ENCODE measurements at regions not wholly inside any gene's neighbourhood (a gene's known extent, or its start where the extent isn't known, plus 50 kb on each side); places are given as distances from the start of the nearest gene placed in this dataset.

DNA sequence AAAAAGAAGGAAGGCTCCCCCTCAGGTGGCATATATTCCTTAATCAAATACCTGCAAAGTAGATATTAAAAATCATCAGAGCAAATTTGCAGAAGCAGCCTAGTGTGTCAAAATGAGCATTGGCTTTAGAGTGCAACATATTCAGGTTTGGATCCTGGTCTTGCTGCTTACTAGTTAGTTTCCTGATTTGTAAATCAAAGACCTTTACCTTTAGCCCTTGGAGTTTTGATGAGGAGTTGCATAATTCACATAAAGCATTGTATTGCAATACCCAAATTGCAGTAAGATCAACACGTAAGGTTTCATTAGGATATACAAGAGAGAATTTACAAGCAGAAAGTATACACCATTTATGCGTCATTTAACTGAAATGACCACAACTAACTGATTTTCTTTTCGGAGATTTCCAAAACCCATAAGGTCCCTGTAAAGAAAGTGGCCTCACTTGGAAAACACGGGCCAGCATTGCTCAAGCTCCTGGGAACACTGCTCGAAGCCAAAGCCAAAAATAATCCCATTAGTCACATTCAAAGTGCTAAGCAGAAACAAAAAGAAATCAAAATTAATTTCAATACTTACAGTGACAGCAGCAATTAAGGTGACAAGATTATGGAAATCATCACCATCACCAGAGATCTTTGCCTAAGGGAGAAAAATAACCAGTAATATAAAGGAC is 415.9 kb upstream of the ERCC4 start:
- DNase-seq (ENCODE audit: low spot score) (no peak), ATAC-seq (ENCODE audit: low FRiP score) (no peak)
- no peak for TF ChIP-seq CTCF (IDR thresholded peaks at IDR 0.05)

GRCh38 chr16:13507530-13507929 is 412.4 kb upstream of the ERCC4 start:
- ATAC-seq (ENCODE audit: low FRiP score) (no peak), DNase-seq (ENCODE audit: low spot score) (no peak)
- no peak for TF ChIP-seq CTCF (IDR thresholded peaks at IDR 0.05)

DNA sequence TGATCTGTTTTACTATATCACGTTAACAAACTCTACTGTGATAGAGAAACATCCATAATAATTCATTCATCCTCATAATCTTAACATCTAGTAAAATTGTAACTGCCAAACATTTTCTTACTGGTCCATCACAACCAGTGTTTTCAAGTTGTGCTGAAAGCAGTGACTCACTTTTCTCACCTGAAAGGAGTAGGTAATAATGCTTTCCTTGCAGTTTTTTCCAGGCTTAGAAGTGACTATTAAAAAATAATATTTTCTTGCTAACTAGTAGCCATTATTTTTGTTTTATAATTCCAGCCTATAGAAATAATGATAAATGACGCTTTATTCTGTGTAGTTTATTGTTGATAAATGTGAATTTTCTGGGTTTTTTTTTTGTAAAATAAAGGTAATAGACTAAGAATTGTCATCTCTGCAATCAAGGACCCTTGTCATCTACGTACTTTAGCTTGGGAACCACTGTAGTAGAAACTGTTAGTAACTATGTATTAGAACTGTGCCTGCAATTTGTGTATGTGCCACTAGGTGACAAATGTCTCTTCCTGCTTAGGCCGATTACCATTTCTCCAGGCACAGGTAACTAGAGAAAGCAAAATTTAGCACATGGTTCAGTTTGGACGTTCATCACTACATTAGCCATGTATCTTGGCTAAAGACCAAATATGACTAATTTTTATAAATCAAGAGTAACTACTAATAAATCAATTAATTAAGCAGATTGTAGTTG is 409.4 kb upstream of the ERCC4 start:
- DNase-seq (ENCODE audit: low spot score), result no peak
- no peak for TF ChIP-seq CTCF (IDR thresholded peaks at IDR 0.05)
- ATAC-seq (ENCODE audit: low FRiP score), result no peak

GRCh38 chr16:13517841-13518240 is 402.1 kb upstream of the ERCC4 start:
- DNase-seq (ENCODE audit: low spot score), result no peak
- TF ChIP-seq CTCF (IDR thresholded peaks at IDR 0.05), result no peak
- no peak for ATAC-seq (ENCODE audit: low FRiP score)

DNA sequence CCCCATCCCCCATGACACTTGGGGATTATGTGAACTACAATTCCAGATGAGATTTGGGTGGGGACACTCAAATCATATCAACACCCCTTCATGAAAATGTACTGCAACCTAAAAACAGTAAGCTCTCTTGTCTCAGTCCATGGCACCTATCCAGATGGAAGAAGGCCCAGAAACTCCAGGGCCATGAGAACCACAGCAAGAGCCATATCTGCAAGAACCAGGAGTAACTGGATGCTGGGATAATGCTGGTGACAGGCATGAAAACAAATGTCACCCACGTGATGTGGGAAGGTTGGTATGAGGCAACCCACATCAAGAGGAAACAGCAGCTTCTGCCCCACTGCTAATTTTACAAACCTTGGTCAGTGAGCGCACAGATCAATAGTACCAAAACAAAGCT is 400.1 kb upstream of the ERCC4 start:
- DNase-seq (ENCODE audit: low spot score) (no peak), ATAC-seq (ENCODE audit: low FRiP score) (no peak)
- TF ChIP-seq CTCF (IDR thresholded peaks at IDR 0.05), result no peak

DNA sequence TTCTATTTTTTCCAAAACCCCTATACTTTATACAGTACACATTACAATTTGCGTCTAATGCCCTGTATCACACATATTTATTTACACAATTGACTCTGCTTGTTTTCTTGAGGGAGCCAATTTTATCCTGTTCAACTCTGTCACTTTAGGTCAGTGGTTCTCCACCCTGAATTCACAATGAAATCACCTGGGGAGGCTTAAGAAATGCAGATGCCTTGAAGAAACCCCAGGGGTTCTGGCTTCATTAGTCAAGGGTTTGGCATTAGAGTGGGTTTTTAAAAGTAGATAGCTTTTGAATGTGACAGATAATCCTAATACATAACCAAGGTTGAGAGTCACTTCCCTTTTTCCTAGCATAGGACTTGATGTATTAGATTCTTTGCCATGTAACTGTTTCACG is 398.6 kb upstream of the ERCC4 start:
- DNase-seq (ENCODE audit: low spot score), result no peak

More for the DNA sequence above, 398.6 kb upstream of the ERCC4 start:
- no peak for ATAC-seq (ENCODE audit: low FRiP score)
- no peak for TF ChIP-seq CTCF (IDR thresholded peaks at IDR 0.05)
